HG03558 (cell line): ENCODE measurements at regions not wholly inside any gene's neighbourhood (a gene's known extent, or its start where the extent isn't known, plus 50 kb on each side); places are given as distances from the start of the nearest gene placed in this dataset.

ENCODE experiments used
- ATAC-seq: cut with Tn5 transposase; IDR thresholded peaks from one replicate; pipeline ENCODE4 v1.9.1; 2021; ENCODE audit warnings: moderate number of reproducible peaks; ENCODE audit not compliant: unreplicated experiment; ENCODE audit errors: extremely low read depth

- ATAC-seq: no peak
These were observed 186.0 kb downstream of the PAH start for GRCh38 chr12:102730996-102731395.

DNA sequence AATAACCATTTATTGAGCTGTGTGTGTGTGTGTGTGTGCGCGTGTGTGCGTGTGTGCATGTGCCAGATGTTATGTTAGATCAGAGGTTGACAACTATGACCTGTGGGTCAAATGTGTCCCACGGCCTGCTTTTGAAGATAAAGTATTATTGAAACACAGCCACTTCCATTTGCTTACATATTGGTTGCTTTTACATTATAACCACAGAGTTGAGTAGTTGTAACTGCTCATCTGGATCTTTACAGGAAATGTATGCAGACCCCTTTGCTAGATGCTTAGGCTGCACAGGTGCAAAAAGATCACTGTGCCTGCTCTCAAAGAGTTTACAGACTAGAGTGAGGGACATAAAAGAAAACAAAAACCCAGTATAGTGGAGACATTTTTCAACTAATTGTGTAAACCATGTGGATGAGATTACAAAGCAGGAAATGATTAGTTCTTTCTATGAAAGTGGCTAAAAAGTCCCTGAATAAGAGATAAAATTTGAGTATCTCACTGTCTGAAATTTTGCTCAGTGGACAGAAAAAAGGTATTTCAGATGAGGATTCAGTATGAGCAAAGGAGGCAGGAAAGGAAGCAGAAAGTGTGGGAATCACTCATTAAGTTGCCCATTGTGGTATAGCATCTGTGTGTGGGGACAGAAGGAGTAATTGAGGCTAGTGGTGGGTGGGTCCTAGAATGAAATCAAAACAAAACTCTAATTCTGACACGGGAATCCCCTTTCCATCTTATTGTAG is 188.4 kb downstream of the PAH start:
- ATAC-seq: no peak

DNA sequence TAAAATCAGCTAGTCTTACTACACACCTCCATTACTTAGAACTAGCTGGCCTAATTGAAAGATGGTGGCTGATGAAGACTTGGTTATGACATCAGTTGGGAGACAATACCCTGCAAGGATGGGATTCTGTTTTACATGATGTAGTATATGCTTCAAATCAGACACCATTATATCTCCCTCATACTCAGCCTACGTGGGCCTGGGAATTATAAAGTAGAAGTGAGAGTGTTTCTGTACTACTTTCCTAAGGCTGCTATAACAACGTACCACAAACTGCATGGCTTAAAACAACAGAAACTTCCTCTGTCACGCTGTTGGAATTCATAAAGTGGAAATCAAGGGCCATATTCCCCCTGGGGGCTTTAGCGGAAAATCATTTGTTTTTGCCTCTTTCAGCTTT is 190.4 kb downstream of the PAH start:
- ATAC-seq: no peak

DNA sequence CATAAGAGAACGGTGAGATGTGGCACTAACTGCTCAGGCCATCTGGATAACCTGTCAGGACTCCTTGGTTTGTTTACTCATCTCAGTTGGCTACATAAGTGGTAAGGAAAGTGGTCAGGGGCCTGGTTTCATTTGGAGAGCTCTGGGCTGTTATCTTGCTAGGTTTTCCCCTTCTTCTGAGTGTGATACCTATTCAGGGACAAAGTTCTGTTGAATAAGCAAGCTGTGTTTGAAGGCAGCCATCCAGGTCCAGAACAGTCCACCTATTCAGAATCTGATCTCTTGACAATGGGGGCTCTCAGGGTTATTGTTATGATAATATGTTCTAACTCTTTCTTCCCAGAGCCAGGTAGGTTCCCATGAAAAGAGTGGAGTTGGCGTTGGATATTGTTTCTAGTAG is 194.9 kb downstream of the PAH start:
- ATAC-seq: no peak

- ATAC-seq: no peak
These were observed 208.9 kb downstream of the PAH start for GRCh38 chr12:102708108-102708507.

GRCh38 chr12:102702447-102703114 is 214.5 kb downstream of the PAH start:
- no peak for ATAC-seq

- no peak for ATAC-seq
These were observed 215.7 kb upstream of the IGF1 start for GRCh38 chr12:102696045-102696444.

DNA sequence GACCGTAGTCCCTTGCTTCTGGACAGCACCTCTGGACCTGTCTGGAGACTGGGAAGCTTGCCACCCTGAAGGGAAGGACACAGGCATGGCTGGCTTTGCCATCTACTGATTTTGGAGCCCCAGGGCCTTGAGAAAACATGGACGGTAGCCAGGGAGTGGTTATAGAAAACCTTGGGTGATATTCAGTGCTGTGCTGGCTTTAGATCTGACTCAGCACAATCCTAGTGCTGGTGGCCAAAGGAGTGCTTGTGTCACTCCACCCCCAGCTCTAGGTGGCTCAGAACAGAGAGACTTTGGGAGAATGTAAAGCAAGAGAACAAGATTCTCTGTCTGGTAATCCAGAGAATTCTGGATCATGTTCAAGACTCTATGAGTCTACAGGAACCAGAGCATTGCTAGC is 214.5 kb upstream of the IGF1 start:
- ATAC-seq: no peak

DNA sequence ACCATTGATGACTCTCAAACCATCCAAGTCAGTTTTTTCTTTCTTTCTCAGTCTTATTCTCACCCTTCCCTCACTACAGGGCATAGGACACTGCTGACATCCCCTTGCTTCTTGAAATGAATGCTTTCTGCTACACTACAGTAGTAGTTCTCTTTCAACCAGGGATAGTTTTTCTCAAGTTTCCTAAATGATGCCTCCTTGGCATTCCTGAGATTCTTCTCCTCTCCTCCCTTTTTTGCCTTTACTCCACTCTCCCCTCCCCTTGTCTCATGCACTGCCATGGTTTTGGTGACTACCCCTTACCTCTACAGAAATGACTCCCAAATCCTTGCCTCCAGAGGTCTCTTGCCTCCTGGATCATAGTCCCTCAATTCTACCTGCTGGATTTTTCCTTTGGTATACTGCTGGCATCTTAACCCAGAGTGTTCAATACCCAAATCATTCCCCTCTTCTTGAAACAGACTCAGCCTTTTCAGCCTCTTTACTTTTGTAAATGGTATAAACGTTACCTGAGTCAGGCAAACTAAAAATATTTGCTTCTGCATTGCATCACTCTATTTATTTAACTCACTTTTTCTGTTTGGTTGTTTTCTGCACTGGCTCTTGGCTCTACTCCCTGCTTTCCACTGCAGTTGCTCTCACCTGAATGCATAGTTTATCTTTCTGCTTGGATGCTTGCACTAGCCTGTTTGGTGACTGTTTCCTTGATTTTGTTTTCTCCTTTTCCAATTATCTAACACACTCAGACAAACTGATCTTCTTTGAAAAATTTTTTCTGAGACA is 211.6 kb upstream of the IGF1 start:
- ATAC-seq: no peak

- ATAC-seq: no peak
These were observed 209.9 kb upstream of the IGF1 start for GRCh38 chr12:102690253-102690652.

DNA sequence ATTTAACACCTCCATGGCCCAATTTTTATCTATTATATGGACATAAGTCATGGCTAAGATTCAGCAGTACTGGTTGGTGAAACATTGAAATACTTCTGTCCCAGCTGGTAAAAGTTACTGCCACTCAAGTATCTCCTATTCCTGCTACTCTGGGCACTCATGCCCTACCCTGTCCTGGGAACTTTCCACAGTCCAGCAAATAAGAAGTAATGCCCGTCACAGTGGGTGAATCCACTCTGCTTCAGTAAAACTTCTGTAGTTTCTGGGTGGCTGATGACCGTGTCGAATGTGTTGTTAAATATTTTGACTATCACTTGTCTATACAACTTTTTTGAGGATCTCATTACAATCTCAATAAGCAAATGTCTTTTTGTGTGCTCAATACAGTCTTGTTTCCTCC is 209.3 kb upstream of the IGF1 start:
- no peak for ATAC-seq

DNA sequence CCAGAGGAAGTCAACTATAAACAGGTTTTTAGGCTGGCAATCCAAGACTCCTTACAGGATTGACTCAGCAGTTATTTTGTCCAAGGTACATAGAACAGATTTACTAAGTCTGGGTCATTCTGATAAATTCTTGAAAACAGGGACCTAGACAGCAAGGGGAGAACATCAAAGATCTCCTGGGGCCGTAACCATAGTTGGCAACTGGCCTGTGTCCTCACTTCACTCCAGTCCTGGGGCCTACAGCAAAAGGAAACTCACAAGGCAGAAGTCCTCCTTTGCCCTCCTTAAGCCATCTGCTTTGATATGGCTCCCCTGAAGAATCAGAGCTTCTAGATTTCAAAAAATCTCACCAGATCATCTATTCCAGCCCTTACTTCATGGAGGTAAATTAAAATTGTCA is 207.2 kb upstream of the IGF1 start:
- ATAC-seq: no peak

GRCh38 chr12:102685841-102686240 is 205.5 kb upstream of the IGF1 start:
- no peak for ATAC-seq

- ATAC-seq: no peak
These were observed 204.8 kb upstream of the IGF1 start for GRCh38 chr12:102685172-102685571.

DNA sequence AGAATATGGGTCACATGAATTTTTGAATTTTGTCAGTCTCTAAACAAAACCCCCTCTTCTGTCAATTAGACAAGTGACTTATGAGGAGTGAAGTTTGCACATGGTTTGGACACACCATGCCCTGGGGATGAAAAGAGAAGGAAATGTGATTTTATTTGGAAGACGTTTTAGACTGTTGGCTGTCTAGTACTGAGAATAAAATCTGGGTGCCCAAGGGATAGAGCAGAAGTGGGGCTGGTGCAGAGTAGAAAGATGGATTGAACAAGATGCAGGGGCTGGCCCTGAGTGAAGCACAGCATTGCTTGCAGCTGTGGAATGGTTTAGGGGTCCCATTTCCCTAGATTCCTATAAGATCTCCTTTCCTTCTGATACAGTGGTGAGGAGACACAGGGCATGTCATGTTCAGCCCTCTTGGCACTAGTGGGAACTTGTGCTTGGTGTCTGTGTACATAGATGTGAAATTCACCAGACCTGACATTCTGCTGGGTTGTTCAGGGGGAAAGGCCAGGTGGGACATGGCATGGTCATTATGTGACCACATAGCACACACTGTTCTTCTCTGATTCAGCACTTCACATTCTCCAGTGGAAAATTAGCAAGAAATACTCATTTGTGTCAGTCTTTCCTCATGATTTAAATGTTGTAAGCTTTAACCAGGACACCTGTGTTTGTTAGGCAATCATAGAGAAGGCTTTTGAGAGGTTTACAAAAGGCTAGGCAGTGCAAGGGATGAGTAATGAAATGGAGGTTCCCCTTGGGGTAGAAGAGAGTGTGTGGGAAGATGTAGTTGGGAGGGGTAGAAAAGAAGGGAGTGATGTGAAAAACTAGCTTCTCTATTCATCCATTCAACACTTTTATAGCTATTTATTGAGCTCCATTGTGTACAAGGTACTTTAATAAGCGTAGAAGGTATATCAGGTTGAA is 202.3 kb upstream of the IGF1 start:
- no peak for ATAC-seq

DNA sequence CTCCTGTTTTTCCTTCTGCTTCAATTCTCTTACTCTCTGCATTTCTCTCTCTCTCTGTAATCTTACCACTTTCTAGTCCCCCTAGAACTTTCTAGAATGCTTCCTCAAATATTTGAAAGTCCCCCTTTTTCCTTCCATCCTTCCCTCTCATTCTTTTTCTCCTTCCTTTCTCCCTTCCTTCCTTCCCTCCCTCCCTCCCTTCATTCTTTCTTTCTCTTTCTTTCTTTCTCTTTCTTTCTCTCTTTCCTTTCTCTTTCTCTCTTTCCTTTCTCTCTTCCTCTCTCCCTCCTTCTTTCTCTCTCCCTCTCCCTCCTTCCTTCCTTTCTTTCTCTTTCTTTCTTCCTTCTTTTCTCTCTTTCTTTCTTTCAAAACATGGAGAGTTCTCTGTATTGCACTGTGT is 201.4 kb upstream of the IGF1 start:
- no peak for ATAC-seq

GRCh38 chr12:102681309-102681708 is 200.9 kb upstream of the IGF1 start:
- ATAC-seq: no peak

DNA sequence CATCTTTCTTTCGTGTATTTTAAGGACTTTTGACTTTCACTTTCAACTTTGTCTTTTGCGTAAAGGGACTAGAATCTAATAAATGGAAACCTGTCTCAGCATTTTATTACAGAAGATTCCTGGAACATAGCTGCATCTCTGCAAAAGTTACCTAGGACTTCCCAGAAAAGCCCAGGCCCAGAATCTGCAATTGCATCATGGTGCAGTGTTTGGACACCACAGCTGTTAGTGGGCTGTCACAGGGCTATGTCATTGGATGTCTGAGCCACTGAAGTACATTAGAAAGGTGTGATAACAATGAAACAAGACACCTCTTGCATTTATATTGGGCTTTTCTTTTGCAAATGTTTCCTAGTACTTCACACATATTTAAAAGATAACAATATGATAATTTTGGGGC is 199.9 kb upstream of the IGF1 start:
- no peak for ATAC-seq

DNA sequence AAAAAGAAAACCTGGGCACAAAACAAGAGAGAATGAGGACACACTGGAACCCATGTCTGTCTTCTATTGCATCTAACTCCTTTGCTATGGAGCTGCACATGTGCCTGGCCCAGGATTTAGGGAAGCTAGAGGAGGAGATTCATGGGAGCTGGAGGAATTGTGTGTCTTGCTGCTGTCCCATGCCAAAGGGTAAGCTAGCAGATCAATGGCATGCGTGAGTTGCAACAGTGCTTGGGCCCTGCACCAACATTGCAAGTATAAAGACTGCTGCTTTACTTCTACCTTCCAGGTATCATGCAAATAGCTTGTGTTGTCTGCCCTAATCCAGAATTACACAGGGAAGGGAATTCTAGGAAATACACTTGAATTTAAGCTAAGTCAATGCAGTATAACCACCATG is 196.4 kb upstream of the IGF1 start:
- ATAC-seq: no peak

DNA sequence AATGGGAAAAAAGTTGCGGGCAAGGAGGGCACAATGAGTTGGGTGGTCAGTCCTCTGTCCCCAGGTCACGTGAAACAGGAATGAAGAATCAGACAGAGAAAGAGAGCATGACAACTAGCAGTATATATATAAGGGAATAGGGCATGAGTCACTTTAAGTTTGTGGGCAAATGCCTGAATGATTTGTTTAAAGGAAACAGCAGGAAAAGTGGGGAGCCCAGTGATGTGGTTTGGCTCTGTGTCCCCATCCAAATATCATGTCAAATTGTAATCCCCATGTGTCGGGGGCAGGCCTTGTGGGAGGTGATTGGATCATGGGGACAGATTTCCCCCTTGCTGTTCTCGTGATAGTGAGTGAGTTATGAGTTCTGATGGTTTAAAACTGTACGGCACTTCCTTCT is 195.3 kb upstream of the IGF1 start:
- no peak for ATAC-seq
